ENCODE measurements at regions not wholly inside any gene's neighbourhood (a gene's known extent, or its start where the extent isn't known, plus 50 kb on each side); places are given as distances from the start of the nearest gene placed in this dataset.

GRCh38 chr2:176702131-176702530, 432.9 kb downstream of the MTX2 start:
- DNase-seq (ENCODE audit: low read depth in 2 of 3, low spot score in 2 of 3), result no peak

- no peak for DNase-seq (ENCODE audit: low read depth in 2 of 3, low spot score in 2 of 3)
Measured at GRCh38 chr2:176704282-176704858, 435.1 kb downstream of the MTX2 start.

- DNase-seq (ENCODE audit: low read depth in 2 of 3, low spot score in 2 of 3), result no peak
Measured at GRCh38 chr2:176709149-176709951, 440.1 kb downstream of the MTX2 start.

- no peak for DNase-seq (ENCODE audit: low read depth in 2 of 3, low spot score in 2 of 3)
Measured at GRCh38 chr2:176709991-176710390, 440.7 kb downstream of the MTX2 start.

- DNase-seq (ENCODE audit: low read depth in 2 of 3, low spot score in 2 of 3), result no peak
Measured at GRCh38 chr2:176710657-176711186, 441.5 kb downstream of the MTX2 start.

- no peak for DNase-seq (ENCODE audit: low read depth in 2 of 3, low spot score in 2 of 3)
Measured at GRCh38 chr2:176725873-176726645, 456.8 kb downstream of the MTX2 start.

- no peak for DNase-seq (ENCODE audit: low read depth in 2 of 3, low spot score in 2 of 3)
Measured at GRCh38 chr2:176727696-176728095, 458.5 kb downstream of the MTX2 start.

- no peak for DNase-seq (ENCODE audit: low read depth in 2 of 3, low spot score in 2 of 3)
Measured at GRCh38 chr2:176729706-176730569, 460.7 kb downstream of the MTX2 start.

GRCh38 chr2:176732780-176733179, 463.5 kb downstream of the MTX2 start:
- no peak for DNase-seq (ENCODE audit: low read depth in 2 of 3, low spot score in 2 of 3)

GRCh38 chr2:176733698-176734430, 464.6 kb downstream of the MTX2 start:
- DNase-seq (ENCODE audit: low read depth in 2 of 3, low spot score in 2 of 3), result no peak

GRCh38 chr2:176734868-176735267, 465.6 kb downstream of the MTX2 start:
- no peak for DNase-seq (ENCODE audit: low read depth in 2 of 3, low spot score in 2 of 3)

GRCh38 chr2:176742271-176742670, 470.3 kb upstream of the HNRNPA3 start:
- no peak for DNase-seq (ENCODE audit: low read depth in 2 of 3, low spot score in 2 of 3)

- DNase-seq (ENCODE audit: low read depth in 2 of 3, low spot score in 2 of 3), result no peak
Measured at GRCh38 chr2:176743671-176744070, 468.9 kb upstream of the HNRNPA3 start.

- DNase-seq (ENCODE audit: low read depth in 2 of 3, low spot score in 2 of 3), result no peak
Measured at GRCh38 chr2:176744146-176744545, 468.4 kb upstream of the HNRNPA3 start.

- no peak for DNase-seq (ENCODE audit: low read depth in 2 of 3, low spot score in 2 of 3)
Measured at GRCh38 chr2:176745543-176746200, 466.9 kb upstream of the HNRNPA3 start.

- no peak for DNase-seq (ENCODE audit: low read depth in 2 of 3, low spot score in 2 of 3)
Measured at GRCh38 chr2:176746411-176746810, 466.2 kb upstream of the HNRNPA3 start.

- no peak for DNase-seq (ENCODE audit: low read depth in 2 of 3, low spot score in 2 of 3)
Measured at GRCh38 chr2:176747506-176747905, 465.1 kb upstream of the HNRNPA3 start.

GRCh38 chr2:176747928-176748327, 464.7 kb upstream of the HNRNPA3 start:
- DNase-seq (ENCODE audit: low read depth in 2 of 3, low spot score in 2 of 3), result no peak

- no peak for DNase-seq (ENCODE audit: low read depth in 2 of 3, low spot score in 2 of 3)
Measured at GRCh38 chr2:176748662-176749061, 463.9 kb upstream of the HNRNPA3 start.

Data from hematopoietic multipotent progenitor cell (in vitro differentiated cells).